Naive thymus-derived CD4-positive, alpha-beta T cell (primary cell): ENCODE measurements at regions not wholly inside any gene's neighbourhood (a gene's known extent, or its start where the extent isn't known, plus 50 kb on each side); places are given as distances from the start of the nearest gene placed in this dataset.

Experiments used
- ATAC-seq: fragments of 150-1000 bp; cut with Tn5 transposase; 2 replicates; pipeline ENCODE4 v1.10.0; 2021; ENCODE audit warnings: mild to moderate bottlenecking, moderate library complexity
- CTCF ChIA-PET: fragments of 350-600 bp; sonication (Branson Sonifier 250); formaldehyde crosslinking; loops from one replicate; lab custom pipeline; 2021; ENCODE audit warnings: antibody characterized with exemption; lab: Charles Lee
- POLR2A ChIA-PET: fragments of 350-600 bp; sonication (Branson Sonifier 250); formaldehyde crosslinking; loops from one replicate; lab custom pipeline; 2021; ENCODE audit warnings: antibody characterized with exemption, inconsistent platforms; lab: Charles Lee
- DNase-seq, 9 donors: peaks; one replicate each; pipeline versions ENCODE4 v3.0.0 to v3.0.0-alpha.2; 2020 to 2022; ENCODE audit warnings: mixed read lengths in 1 of 9
- H3K27ac ChIP-seq: one replicate; pipeline ENCODE4 v1.7.0; 2013; ENCODE audit warnings: mild to moderate bottlenecking, low read depth, low read length, moderate library complexity
- H3K27me3 ChIP-seq, 2 donors: one replicate each; pipeline ENCODE4 v1.7.0; 2013; ENCODE audit warnings: low read length in 2 of 2, mild to moderate bottlenecking in 2 of 2, moderate library complexity in 2 of 2; ENCODE audit not compliant: control insufficient read depth in 2 of 2, insufficient read depth in 2 of 2
- H3K36me3 ChIP-seq, 3 experiments: 1 replicate in 2 of 3; 2 replicates in 1 of 3; pipeline ENCODE4 v1.7.0; 2013; ENCODE audit warnings: low read length in 3 of 3, mild to moderate bottlenecking in 3 of 3, moderate library complexity in 1 of 3; ENCODE audit not compliant: insufficient read depth in 3 of 3, control insufficient read depth in 2 of 3
- H3K4me1 ChIP-seq, 2 donors: one replicate each; pipeline ENCODE4 v1.7.0; 2013; ENCODE audit warnings: low read length in 2 of 2, mild to moderate bottlenecking in 2 of 2, moderate library complexity in 1 of 2; ENCODE audit not compliant: control insufficient read depth in 2 of 2, insufficient read depth in 2 of 2
- H3K4me3 ChIP-seq: 2 replicates; pipeline ENCODE4 v1.7.0; 2013; ENCODE audit warnings: mild to moderate bottlenecking, low read length
- H3K9me3 ChIP-seq, 3 experiments: 1 replicate in 2 of 3; 2 replicates in 1 of 3; pipeline ENCODE4 v1.7.0; 2013; ENCODE audit warnings: low read length in 3 of 3; ENCODE audit not compliant: control insufficient read depth in 2 of 3
- H3K27ac Mint-ChIP-seq, 9 donors: one replicate each; pipeline ENCODE4 v1.8.0; 2020 to 2022; ENCODE audit warnings: mixed read lengths in 9 of 9, mild to moderate bottlenecking in 8 of 9, moderate library complexity in 5 of 9, inconsistent platforms in 2 of 9
- H3K27me3 Mint-ChIP-seq, 5 donors: one replicate each; pipeline ENCODE4 v1.8.0; 2021 to 2022; ENCODE audit warnings: mixed read lengths in 5 of 5, mild to moderate bottlenecking in 1 of 5
- H3K36me3 Mint-ChIP-seq, 5 donors: one replicate each; pipeline ENCODE4 v1.8.0; 2020 to 2022; ENCODE audit warnings: mixed read lengths in 5 of 5, mild to moderate bottlenecking in 3 of 5, inconsistent platforms in 1 of 5
- H3K4me1 Mint-ChIP-seq, 7 donors: one replicate each; pipeline ENCODE4 v1.8.0; 2020 to 2022; ENCODE audit warnings: mixed read lengths in 7 of 7, mild to moderate bottlenecking in 3 of 7, inconsistent platforms in 1 of 7
- H3K4me3 Mint-ChIP-seq, 10 donors: one replicate each; pipeline ENCODE4 v1.8.0; 2020 to 2022; ENCODE audit warnings: mild to moderate bottlenecking in 10 of 10, mixed read lengths in 10 of 10, moderate library complexity in 6 of 10, inconsistent platforms in 2 of 10
- H3K9me3 Mint-ChIP-seq, 11 donors: one replicate each; pipeline ENCODE4 v1.8.0; 2020 to 2022; ENCODE audit warnings: mixed read lengths in 11 of 11, mild to moderate bottlenecking in 4 of 11, inconsistent platforms in 1 of 11, moderate library complexity in 1 of 11
- intact Hi-C, 2 donors: fragments of 100-400 bp; cut with micrococcal nuclease; formaldehyde crosslinking; loops; one replicate each; pipeline ENCODE4 v1.15.1; 2023

DNA sequence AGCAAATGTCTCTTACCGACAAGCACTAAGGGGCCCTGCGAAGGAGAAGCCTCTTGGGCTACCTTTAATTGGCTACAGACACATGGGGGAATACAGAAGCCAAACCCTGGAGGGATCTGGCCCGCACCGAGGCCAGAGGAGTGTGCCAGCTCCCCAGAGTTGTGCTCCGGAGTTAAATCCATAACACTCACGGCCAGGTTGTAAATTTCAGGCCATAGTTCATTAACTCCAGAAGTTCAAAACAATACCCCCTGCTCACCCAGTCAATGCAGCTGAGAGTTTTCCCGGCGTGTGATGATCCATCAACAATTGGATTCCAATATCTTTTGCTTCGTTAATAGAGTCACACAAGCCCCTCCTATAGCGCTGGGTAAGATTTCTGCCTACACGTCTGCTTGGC lies 371.5 kb downstream of the NXPE2 start:
- intact Hi-C loops = no loop called here
- H3K9me3 Mint-ChIP-seq = peaks cover 0 to 7% (median 0%) of the 10 kb centered on the region in 11 donors
- Histone ChIP-seq H3K27ac (no peak overlapping the region), H3K4me1 (no peaks in the 10 kb centered on the region), H3K36me3 (no peaks in the 10 kb centered on the region), H3K4me3 (no peak overlapping the region), H3K9me3 (no peaks in the 10 kb centered on the region), H3K27me3 (no peaks in the 10 kb centered on the region)
- H3K36me3 Mint-ChIP-seq = no peaks in the 10 kb centered on the region
- H3K27ac Mint-ChIP-seq = no peak overlapping the region
- no peak for ATAC-seq
- no peak overlapping the region for H3K4me3 Mint-ChIP-seq
- no peaks in the 10 kb centered on the region for H3K4me1 Mint-ChIP-seq
- no peak for DNase-seq
- peaks cover 0 to 13% (median 7%) of the 10 kb centered on the region in 5 donors for H3K27me3 Mint-ChIP-seq
- POLR2A ChIA-PET = no interaction called here
- CTCF ChIA-PET = no interaction called here

DNA sequence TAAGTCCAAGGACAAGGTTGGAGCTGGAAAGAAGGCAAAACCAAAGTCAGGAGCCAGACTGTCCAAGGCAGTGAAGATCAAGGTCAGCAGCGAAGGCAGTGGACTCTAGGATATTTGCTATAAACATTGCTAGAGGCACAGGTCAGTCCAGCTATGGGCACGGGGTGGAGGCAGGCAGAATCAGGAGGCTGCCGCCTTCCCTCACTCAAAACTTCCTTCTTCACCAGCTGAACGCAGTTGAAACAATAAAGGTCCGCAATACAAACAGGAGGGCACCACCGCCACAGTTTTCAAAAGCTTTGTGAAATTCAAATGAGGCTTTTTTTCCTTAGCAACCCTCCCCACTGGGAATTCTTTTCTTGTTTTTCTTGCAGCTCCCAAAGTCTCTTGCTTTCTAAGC lies 372.4 kb downstream of the NXPE2 start:
- ChIA-PET CTCF (no interaction called here), POLR2A (no interaction called here)
- Mint-ChIP-seq H3K4me1 (no peaks in the 10 kb centered on the region), H3K27me3 (peaks cover 0 to 13% (median 7%) of the 10 kb centered on the region in 5 donors), H3K4me3 (no peak overlapping the region), H3K27ac (no peak overlapping the region), H3K36me3 (peaks cover 0 to under 1% (median 0%) of the 10 kb centered on the region in 5 donors), H3K9me3 (peaks cover 0 to 8% (median 1%) of the 10 kb centered on the region in 11 donors)
- Histone ChIP-seq H3K9me3 (no peaks in the 10 kb centered on the region), H3K4me3 (no peak overlapping the region), H3K27me3 (no peaks in the 10 kb centered on the region), H3K36me3 (no peaks in the 10 kb centered on the region), H3K27ac (no peak overlapping the region), H3K4me1 (no peaks in the 10 kb centered on the region)
- DNase-seq (no peak), ATAC-seq (no peak)
- intact Hi-C loops = no loop called here

DNA sequence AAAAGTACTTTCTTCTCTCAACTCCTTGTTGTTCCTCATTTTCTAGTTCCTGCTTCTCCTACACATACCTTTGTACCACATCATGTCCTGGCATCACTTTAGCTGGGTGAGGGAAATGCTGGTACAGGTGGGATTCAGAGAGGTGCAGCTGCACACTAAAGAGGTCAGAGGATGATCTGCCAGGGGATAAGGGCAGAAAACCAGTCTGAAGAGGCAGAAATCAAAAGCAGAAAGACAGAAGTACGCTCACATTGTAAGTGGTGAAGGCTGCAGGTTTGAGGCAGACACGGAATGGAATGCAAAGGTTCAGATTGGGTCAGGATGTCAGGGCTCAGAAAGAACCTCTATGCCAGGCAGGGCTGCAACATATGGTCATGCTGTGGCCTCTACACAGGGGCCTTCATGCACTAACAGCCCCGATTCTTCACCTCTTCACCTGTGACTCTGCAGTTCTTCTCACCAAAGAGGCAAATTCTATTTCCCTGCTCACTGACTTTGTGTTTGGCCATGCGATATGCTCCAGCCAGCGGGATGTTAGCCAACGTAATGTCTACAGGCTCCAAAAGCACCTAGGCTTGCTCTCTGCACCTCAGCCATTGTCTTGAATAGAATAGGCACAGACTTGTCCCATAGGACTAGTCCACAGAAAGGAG lies 373.7 kb downstream of the NXPE2 start:
- peaks cover 0 to 16% (median 9%) of the 10 kb centered on the region in 11 donors for H3K9me3 Mint-ChIP-seq
- H3K27ac ChIP-seq = no peak overlapping the region
- H3K4me3 Mint-ChIP-seq = no peak overlapping the region
- no peaks in the 10 kb centered on the region for H3K27me3 ChIP-seq
- intact Hi-C loops = no loop called here
- no peak overlapping the region for H3K27ac Mint-ChIP-seq
- DNase-seq (no peak), ATAC-seq (no peak)
- ChIA-PET CTCF (no interaction called here), POLR2A (no interaction called here)
- H3K4me3 ChIP-seq = no peak overlapping the region
- peaks cover 0 to 4% (median 0%) of the 10 kb centered on the region in 5 donors for H3K36me3 Mint-ChIP-seq
- no peaks in the 10 kb centered on the region for H3K9me3 ChIP-seq
- no peaks in the 10 kb centered on the region for H3K4me1 Mint-ChIP-seq
- H3K36me3 ChIP-seq = no peaks in the 10 kb centered on the region
- H3K27me3 Mint-ChIP-seq = peaks cover 0 to 9% (median 7%) of the 10 kb centered on the region in 5 donors
- no peaks in the 10 kb centered on the region for H3K4me1 ChIP-seq

DNA sequence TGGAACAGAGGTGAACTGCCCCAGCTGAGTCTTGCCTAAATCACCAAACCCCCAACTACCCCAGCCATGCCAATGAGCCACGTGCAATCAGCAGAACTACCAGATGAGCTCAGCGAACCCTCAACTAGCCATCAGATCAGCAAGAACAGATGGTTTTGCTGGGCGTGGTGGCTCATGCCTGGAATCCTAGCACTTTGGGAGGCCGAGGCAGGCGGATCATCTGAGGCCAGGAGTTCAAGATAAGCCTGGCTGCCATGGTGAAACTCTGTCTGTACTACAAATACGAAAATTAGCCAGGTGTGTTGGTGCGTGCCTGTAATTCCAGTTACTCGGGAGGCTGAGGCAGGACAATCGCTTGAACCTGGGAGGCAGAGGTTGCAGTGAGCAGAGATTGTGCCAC lies 374.3 kb downstream of the NXPE2 start:
- Mint-ChIP-seq H3K9me3 (peaks cover 0 to 21% (median 13%) of the 10 kb centered on the region in 11 donors), H3K4me3 (no peak overlapping the region), H3K4me1 (no peaks in the 10 kb centered on the region), H3K27me3 (peaks cover 0 to 6% (median 3%) of the 10 kb centered on the region in 5 donors), H3K27ac (no peak overlapping the region), H3K36me3 (peaks cover 0 to 4% (median 0%) of the 10 kb centered on the region in 5 donors)
- CTCF ChIA-PET = no interaction called here
- DNase-seq (no peak), ATAC-seq (no peak)
- no peak overlapping the region for H3K4me3 ChIP-seq
- no peak overlapping the region for H3K27ac ChIP-seq
- H3K4me1 ChIP-seq = no peaks in the 10 kb centered on the region
- intact Hi-C loops = no loop called here
- no peaks in the 10 kb centered on the region for H3K36me3 ChIP-seq
- POLR2A ChIA-PET = no interaction called here
- no peaks in the 10 kb centered on the region for H3K27me3 ChIP-seq
- no peaks in the 10 kb centered on the region for H3K9me3 ChIP-seq

DNA sequence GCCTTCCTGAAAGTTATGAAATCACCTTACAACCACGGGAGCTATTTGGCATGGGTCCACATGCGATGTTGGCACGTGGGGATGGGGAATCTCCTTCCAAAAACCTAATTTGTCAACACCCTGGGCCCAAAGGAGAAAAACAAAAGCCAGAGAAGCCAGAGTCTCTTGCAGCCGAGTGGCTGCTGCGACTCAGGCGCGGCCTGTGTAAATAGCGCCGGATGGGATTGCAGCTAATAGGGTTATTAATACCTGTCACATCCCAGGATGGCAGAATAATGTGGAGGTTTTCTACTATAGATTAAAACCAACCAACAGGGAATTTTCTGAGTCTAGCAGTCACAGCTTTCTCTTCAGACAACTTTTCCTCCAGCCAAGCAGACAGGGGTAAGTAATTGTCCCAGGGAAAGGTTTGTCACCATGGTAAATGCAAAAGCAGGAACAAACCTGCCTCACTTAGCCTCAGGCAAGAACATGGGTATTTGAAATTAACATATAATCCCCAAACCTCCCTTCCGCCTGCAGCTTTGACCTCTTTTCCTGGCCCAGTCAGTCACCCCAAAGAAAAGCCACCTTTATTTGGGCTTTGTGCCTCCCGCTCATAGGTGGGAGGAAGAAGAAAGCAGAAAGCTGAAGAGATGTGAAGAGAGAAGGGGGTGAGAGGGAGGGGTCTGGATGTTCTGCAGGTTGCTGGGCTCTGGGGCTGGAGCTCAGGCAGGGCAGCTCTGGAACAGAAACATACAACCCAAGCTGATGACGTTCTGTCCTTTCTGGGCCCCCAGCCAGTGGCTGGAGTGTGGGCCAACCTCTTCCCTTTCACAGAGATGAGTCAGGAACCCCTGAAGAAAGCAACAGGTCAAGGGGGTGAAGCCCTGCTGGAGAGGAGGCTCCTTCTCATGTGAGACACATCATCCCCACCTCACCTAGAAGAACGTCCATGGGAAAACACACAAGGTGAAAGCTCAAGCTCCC lies 376.5 kb downstream of the NXPE2 start:
- ATAC-seq (no peak), DNase-seq (no peak)
- Histone ChIP-seq H3K36me3 (no peaks in the 10 kb centered on the region), H3K4me1 (no peaks in the 10 kb centered on the region), H3K4me3 (no peak overlapping the region), H3K27ac (no peak overlapping the region), H3K9me3 (no peaks in the 10 kb centered on the region), H3K27me3 (no peaks in the 10 kb centered on the region)
- Mint-ChIP-seq H3K27me3 (peaks cover 0 to 5% (median 0%) of the 10 kb centered on the region in 5 donors), H3K9me3 (peaks cover 0 to 21% (median 13%) of the 10 kb centered on the region in 11 donors), H3K4me1 (no peaks in the 10 kb centered on the region), H3K4me3 (no peak overlapping the region), H3K27ac (no peak overlapping the region), H3K36me3 (peaks cover 0 to 4% (median 0%) of the 10 kb centered on the region in 5 donors)
- intact Hi-C loops = no loop called here
- CTCF ChIA-PET = no interaction called here
- POLR2A ChIA-PET = no interaction called here

DNA sequence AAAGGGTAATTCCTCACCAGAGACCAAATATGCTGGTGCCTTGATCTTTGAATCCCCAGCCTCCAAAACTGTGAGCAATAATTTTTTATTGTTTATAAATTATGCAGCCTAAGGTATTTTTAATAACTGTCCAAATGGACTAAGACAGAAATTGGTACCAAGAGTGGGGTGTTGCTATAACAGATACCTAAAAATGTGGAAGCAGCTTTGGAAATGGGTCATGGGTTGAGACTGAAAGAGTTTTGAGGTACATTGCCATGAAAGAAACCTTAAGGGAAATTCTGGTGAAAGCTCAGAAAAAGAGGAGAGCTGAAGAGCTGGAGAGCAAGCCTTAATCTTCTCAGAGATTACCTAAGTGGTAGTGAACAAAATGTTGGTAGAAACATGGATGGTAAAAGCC lies 378.2 kb downstream of the NXPE2 start:
- H3K27ac ChIP-seq = no peak overlapping the region
- no peaks in the 10 kb centered on the region for H3K9me3 ChIP-seq

More for the DNA sequence above, 378.2 kb downstream of the NXPE2 start:
- H3K27ac Mint-ChIP-seq = no peak overlapping the region
- H3K27me3 Mint-ChIP-seq = peaks cover 0 to 8% (median 0%) of the 10 kb centered on the region in 5 donors
- Histone ChIP-seq H3K4me1 (no peaks in the 10 kb centered on the region), H3K27me3 (no peaks in the 10 kb centered on the region), H3K36me3 (no peaks in the 10 kb centered on the region), H3K4me3 (no peak overlapping the region)
- ATAC-seq (no peak), DNase-seq (no peak)
- no peak overlapping the region for H3K4me3 Mint-ChIP-seq
- H3K36me3 Mint-ChIP-seq = peaks cover 0 to 4% (median 0%) of the 10 kb centered on the region in 5 donors
- H3K9me3 Mint-ChIP-seq = peaks cover 0 to 21% (median 13%) of the 10 kb centered on the region in 11 donors
- CTCF ChIA-PET = no interaction called here
- H3K4me1 Mint-ChIP-seq = no peaks in the 10 kb centered on the region
- intact Hi-C loops = no loop called here
- POLR2A ChIA-PET = no interaction called here
